GM12878 (cell line): ENCODE measurements at regions not wholly inside any gene's neighbourhood (a gene's known extent, or its start where the extent isn't known, plus 50 kb on each side); places are given as distances from the start of the nearest gene placed in this dataset.

Experiments
- ATAC-seq: fragments of 200-7000 bp; cut with Tn5 transposase; 3 replicates; pipeline ENCODE4 v1.9.1; 2020; ENCODE audit warnings: mild to moderate bottlenecking, moderate library complexity
- BruUV-seq: library from RNA; stranded (reverse); fragments of 400-500 nt; replicated peaks from 2 replicates; lab custom pipeline; 2021; lab: Mats Ljungman, UMichigan
- CTCF ChIA-PET: fragments of 300-600 bp; sonication (Branson Sonifier 250); formaldehyde crosslinking; extraction: SDS; loops from one replicate; lab custom pipeline; 2021; ENCODE audit warnings: inconsistent platforms; lab: Yijun Ruan, JAX
- POLR2A ChIA-PET: fragments of 350-600 bp; formaldehyde crosslinking; extraction: SDS; loops from one replicate; lab custom pipeline; 2021; ENCODE audit warnings: inconsistent platforms; lab: Charles Lee
- RAD21 ChIA-PET: fragments of 300-600 bp; sonication (Branson Sonifier 250); formaldehyde crosslinking; loops from one replicate; lab custom pipeline; 2023; ENCODE audit warnings: antibody characterized with exemption; ENCODE audit not compliant: unreplicated experiment; lab: Charles Lee
- SMC1A ChIA-PET: fragments of 300-600 bp; sonication (Branson Sonifier 250); formaldehyde crosslinking; loops from one replicate; lab custom pipeline; 2023; ENCODE audit not compliant: unreplicated experiment, uncharacterized antibody; lab: Charles Lee
- DNase-seq: peaks from one replicate; pipeline ENCODE4 v3.0.0-alpha.2; 2011; ENCODE audit warnings: low read depth, low spot score
- FAIRE-seq: peaks from 3 replicates; lab custom pipeline; 2011; peaks lifted over from hg19 to GRCh38; lab: Jason Lieb, UNC
- H2AFZ ChIP-seq: 2 replicates; pipeline ENCODE4 v1.6.0; 2011; ENCODE audit warnings: low read depth, low read length, control low read depth; ENCODE audit not compliant: control insufficient read depth
- H3K27ac ChIP-seq: 2 replicates; pipeline ENCODE4 v1.5.1; 2011; ENCODE audit warnings: control low read depth; ENCODE audit not compliant: control insufficient read depth, insufficient read depth
- H3K27me3 ChIP-seq, 2 experiments: replicated peaks in 1 of 2; 2 replicates each; pipeline versions ENCODE4 v1.6.0 to v1.6.1; 2011; ENCODE audit warnings: low read length in 1 of 2; ENCODE audit not compliant: control insufficient read depth in 2 of 2, insufficient read depth in 2 of 2
- H3K36me3 ChIP-seq, 2 experiments: 2 replicates each; pipeline ENCODE4 v1.5.1; 2011; ENCODE audit warnings: low read length in 1 of 2; ENCODE audit not compliant: control insufficient read depth in 2 of 2, insufficient read depth in 2 of 2
- H3K4me1 ChIP-seq: 2 replicates; pipeline ENCODE4 v1.6.1; 2011; ENCODE audit warnings: mild to moderate bottlenecking, low read length, moderate library complexity, mixed read lengths; ENCODE audit not compliant: control insufficient read depth, insufficient read depth
- H3K4me2 ChIP-seq: 2 replicates; pipeline ENCODE4 v1.6.0; 2011; ENCODE audit warnings: control low read depth; ENCODE audit not compliant: control insufficient read depth, insufficient read depth
- H3K4me3 ChIP-seq: fragments of 200-600 bp; sonication (generic); 2 replicates; pipeline ENCODE4 v1.5.1; 2016
- H3K79me2 ChIP-seq: 2 replicates; pipeline ENCODE4 v1.6.0; 2011; ENCODE audit warnings: low read length; ENCODE audit not compliant: control insufficient read depth, insufficient read depth
- H3K9ac ChIP-seq: 2 replicates; pipeline ENCODE4 v1.8.0; 2011; ENCODE audit warnings: low read length, control low read depth, mixed read lengths; ENCODE audit not compliant: control insufficient read depth, insufficient read depth
- H3K9me3 ChIP-seq: replicated peaks from 3 replicates; pipeline ENCODE4 v1.5.1; 2011; ENCODE audit warnings: mild to moderate bottlenecking, low read length; ENCODE audit not compliant: control insufficient read depth, insufficient read depth
- H4K20me1 ChIP-seq: 2 replicates; pipeline ENCODE4 v1.6.0; 2011; ENCODE audit not compliant: control insufficient read depth, insufficient read depth
- BMI1 ChIP-seq: fragments of 450-650 bp; IDR thresholded peaks from 2 replicates; pipeline ENCODE4 v1.6.1; 2016; ENCODE audit warnings: mild to moderate bottlenecking, moderate library complexity, borderline replicate concordance
- CEBPB ChIP-seq, 2 experiments: fragments of 150-350 bp in 1 of 2; IDR thresholded peaks; 2 replicates each; pipeline ENCODE4 v1.6.1; 2012 to 2014; ENCODE audit warnings: low read depth in 2 of 2, low read length in 2 of 2, borderline replicate concordance in 1 of 2, inconsistent platforms in 1 of 2
- EZH2 ChIP-seq: IDR thresholded peaks from 2 replicates; pipeline ENCODE4 v1.6.1; 2012; ENCODE audit warnings: low read depth, mild to moderate bottlenecking, control low read depth, inconsistent platforms, low read length, borderline replicate concordance; ENCODE audit not compliant: control insufficient read depth
- GABPA ChIP-seq: IDR thresholded peaks from 2 replicates; pipeline ENCODE4 v1.6.1; 2014; ENCODE audit warnings: antibody characterized with exemption, low read depth, mild to moderate bottlenecking, inconsistent platforms
- MAX ChIP-seq: IDR thresholded peaks from 2 replicates; pipeline ENCODE4 v1.6.1; 2012; ENCODE audit warnings: low read depth, low read length, improper control_type of control experiment
- POLR2A ChIP-seq: IDR thresholded peaks from 2 replicates; pipeline ENCODE4 v1.6.1; 2011; ENCODE audit warnings: low read depth, mild to moderate bottlenecking, low read length
- RELB ChIP-seq: fragments of 450-650 bp; IDR thresholded peaks from 2 replicates; pipeline ENCODE4 v1.6.1; 2017; ENCODE audit warnings: low read depth, mild to moderate bottlenecking, moderate library complexity
- SMAD1 ChIP-seq: fragments of 450-650 bp; IDR thresholded peaks from 2 replicates; pipeline ENCODE4 v1.6.1; 2018; ENCODE audit warnings: mild to moderate bottlenecking, low read depth; ENCODE audit not compliant: partially characterized antibody
- SMAD5 ChIP-seq: IDR thresholded peaks from 2 replicates; pipeline ENCODE4 v1.6.1; 2016; ENCODE audit warnings: antibody characterized with exemption, low read depth
- SUZ12 ChIP-seq: fragments of 200-600 bp; sonication (generic); IDR thresholded peaks from one replicate; pipeline ENCODE4 v1.6.1; 2018; ENCODE audit warnings: antibody characterized with exemption, mild to moderate bottlenecking; ENCODE audit not compliant: unreplicated experiment
- YY1 ChIP-seq: IDR thresholded peaks from 2 replicates; pipeline ENCODE4 v1.6.1; 2011; ENCODE audit warnings: low read depth, mild to moderate bottlenecking, low read length
- ZNF274 ChIP-seq: IDR thresholded peaks from one replicate; pipeline ENCODE4 v1.8.0; 2011; ENCODE audit not compliant: insufficient read length, insufficient read depth
- WGBS: methylation state at CpG from one replicate; pipeline ENCODE4 v1.1.6; 2016; ENCODE audit warnings: low lambda C conversion rate; ENCODE audit not compliant: insufficient replicate concordance, insufficient coverage; ENCODE audit errors: missing lambda C conversion rate; 5-methylcytosine and 5-hydroxymethylcytosine counted together
- in situ Hi-C: fragments of 300-500 bp; cut with MboI; formaldehyde crosslinking; loops from 9 replicates; pipeline ENCODE4 v1.14.3; 2018; ENCODE audit warnings: mixed read lengths
- intact Hi-C: fragments of 100-400 bp; cut with micrococcal nuclease; formaldehyde crosslinking; loops from one replicate; pipeline ENCODE4 v1.14.2; 2022; ENCODE audit not compliant: unreplicated experiment
- TF ChIP-seq, protein P1 (sequence below): fragments of 450-650 bp; formaldehyde crosslinking; IDR thresholded peaks from 2 replicates; pipeline ENCODE4 v1.5.0; 2022; ENCODE audit warnings: mild to moderate bottlenecking, missing genetic modification characterization

- Histone ChIP-seq H3K4me3 (no peak overlapping the region), H3K79me2 (no peaks in the 10 kb centered on the region), H3K9ac (no peak overlapping the region), H4K20me1 (no peaks in the 10 kb centered on the region), H3K4me2 (no peak overlapping the region), H3K9me3 (no peaks in the 10 kb centered on the region; the same call in 2 of the 3 replicates), H3K36me3 (no peaks in the 10 kb centered on the region), H2AFZ (no peak overlapping the region), H3K4me1 (no peaks in the 10 kb centered on the region), H3K27ac (no peak overlapping the region), H3K27me3 (no peaks in the 10 kb centered on the region; a peak in 1 of 4 replicates)
- ChIA-PET SMC1A (no interaction called here), POLR2A (no interaction called here), CTCF (no interaction called here), RAD21 (no interaction called here)
- intact Hi-C loops, result no loop called here
- DNase-seq, result no peak
- 0% methylated on average over 2 of the region's 2 CpGs for WGBS
- TF ChIP-seq YY1 (no peak), RELB (no peak), SUZ12 (no peak), MAX (no peak), CEBPB (IDR thresholded peaks at IDR 0.05; ENCODE audit: borderline replicate concordance in 1 of 2, low read depth in 2 of 2, low read length in 2 of 2) (no peak), ZNF274 (no peak), POLR2A (no peak), SMAD1 (no peak), BMI1 (no peak), SMAD5 (no peak), GABPA (no peak), EZH2 (no peak)
- TF ChIP-seq, protein P1, sequence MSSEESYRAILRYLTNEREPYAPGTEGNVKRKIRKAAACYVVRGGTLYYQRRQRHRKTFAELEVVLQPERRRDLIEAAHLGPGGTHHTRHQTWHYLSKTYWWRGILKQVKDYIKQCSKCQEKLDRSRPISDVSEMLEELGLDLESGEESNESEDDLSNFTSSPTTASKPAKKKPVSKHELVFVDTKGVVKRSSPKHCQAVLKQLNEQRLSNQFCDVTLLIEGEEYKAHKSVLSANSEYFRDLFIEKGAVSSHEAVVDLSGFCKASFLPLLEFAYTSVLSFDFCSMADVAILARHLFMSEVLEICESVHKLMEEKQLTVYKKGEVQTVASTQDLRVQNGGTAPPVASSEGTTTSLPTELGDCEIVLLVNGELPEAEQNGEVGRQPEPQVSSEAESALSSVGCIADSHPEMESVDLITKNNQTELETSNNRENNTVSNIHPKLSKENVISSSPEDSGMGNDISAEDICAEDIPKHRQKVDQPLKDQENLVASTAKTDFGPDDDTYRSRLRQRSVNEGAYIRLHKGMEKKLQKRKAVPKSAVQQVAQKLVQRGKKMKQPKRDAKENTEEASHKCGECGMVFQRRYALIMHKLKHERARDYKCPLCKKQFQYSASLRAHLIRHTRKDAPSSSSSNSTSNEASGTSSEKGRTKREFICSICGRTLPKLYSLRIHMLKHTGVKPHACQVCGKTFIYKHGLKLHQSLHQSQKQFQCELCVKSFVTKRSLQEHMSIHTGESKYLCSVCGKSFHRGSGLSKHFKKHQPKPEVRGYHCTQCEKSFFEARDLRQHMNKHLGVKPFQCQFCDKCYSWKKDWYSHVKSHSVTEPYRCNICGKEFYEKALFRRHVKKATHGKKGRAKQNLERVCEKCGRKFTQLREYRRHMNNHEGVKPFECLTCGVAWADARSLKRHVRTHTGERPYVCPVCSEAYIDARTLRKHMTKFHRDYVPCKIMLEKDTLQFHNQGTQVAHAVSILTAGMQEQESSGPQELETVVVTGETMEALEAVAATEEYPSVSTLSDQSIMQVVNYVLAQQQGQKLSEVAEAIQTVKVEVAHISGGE (CRISPR knock-in tag), result no peak
- no TSS peak for BruUV-seq
- ATAC-seq, result no peak
- FAIRE-seq, result no peak
- in situ Hi-C loops, result no loop called here
Observed at GRCh38 chr6:159429433-159429832, 260.2 kb downstream of the FNDC1 start.
